Keratinocyte (primary cell): ENCODE measurements at regions not wholly inside any gene's neighbourhood (a gene's known extent, or its start where the extent isn't known, plus 50 kb on each side); places are given as distances from the start of the nearest gene placed in this dataset.

Experiments
- DNase-seq: peaks from one replicate; pipeline ENCODE4 v3.0.0-alpha.2; 2011; ENCODE audit warnings: low read depth, missing footprints, low spot score
- FAIRE-seq: peaks from 2 replicates; lab custom pipeline; 2011; peaks lifted over from hg19 to GRCh38; lab: Jason Lieb, UNC
- H2AFZ ChIP-seq: 2 replicates; pipeline ENCODE4 v1.6.0; 2012; ENCODE audit warnings: low read length, control low read depth, inconsistent platforms; ENCODE audit not compliant: control insufficient read depth
- H3K27ac ChIP-seq: 2 replicates; pipeline ENCODE4 v1.5.1; 2011; ENCODE audit warnings: low read length; ENCODE audit not compliant: control insufficient read depth, insufficient read depth
- H3K27me3 ChIP-seq: 3 replicates; pipeline ENCODE4 v1.6.0; 2011; ENCODE audit warnings: low read length; ENCODE audit not compliant: control insufficient read depth, insufficient read depth; ENCODE audit errors: extremely low read depth
- H3K36me3 ChIP-seq, 2 experiments: 2 replicates in 1 of 2; 3 replicates in 1 of 2; pipeline ENCODE4 v1.5.1; 2011; ENCODE audit warnings: low read length in 2 of 2, mild to moderate bottlenecking in 1 of 2; ENCODE audit not compliant: control insufficient read depth in 2 of 2, insufficient read depth in 2 of 2; ENCODE audit errors: extremely low read depth in 1 of 2
- H3K4me1 ChIP-seq: 3 replicates; pipeline ENCODE4 v1.5.1; 2011; ENCODE audit warnings: low read length; ENCODE audit not compliant: control insufficient read depth, insufficient read depth; ENCODE audit errors: extremely low read depth
- H3K4me2 ChIP-seq: 3 replicates; pipeline ENCODE4 v1.6.0; 2011; ENCODE audit warnings: low read depth, low read length; ENCODE audit not compliant: control insufficient read depth, insufficient read depth; ENCODE audit errors: extremely low read depth
- H3K4me3 ChIP-seq, 3 experiments: fragments of 200-600 bp in 1 of 3; sonication (generic) in 1 of 3; 2 replicates in 2 of 3; 3 replicates in 1 of 3; pipeline ENCODE4 v1.5.1; 2011 to 2016; ENCODE audit warnings: low read length in 3 of 3, mild to moderate bottlenecking in 3 of 3, control low read depth in 2 of 3, inconsistent platforms in 1 of 3, low read depth in 1 of 3, mixed read lengths in 1 of 3, mixed run types in 1 of 3, moderate library complexity in 1 of 3; ENCODE audit not compliant: control insufficient read depth in 2 of 3, insufficient read depth in 2 of 3; ENCODE audit errors: extremely low read depth in 1 of 3
- H3K79me2 ChIP-seq: 2 replicates; pipeline ENCODE4 v1.6.0; 2012; ENCODE audit warnings: low read length; ENCODE audit not compliant: control insufficient read depth, insufficient read depth
- H3K9ac ChIP-seq: 3 replicates; pipeline ENCODE4 v1.6.0; 2011; ENCODE audit warnings: low read length; ENCODE audit not compliant: control insufficient read depth, insufficient read depth; ENCODE audit errors: extremely low read depth
- H3K9me1 ChIP-seq: 3 replicates; pipeline ENCODE4 v1.6.0; 2011; ENCODE audit warnings: low read length; ENCODE audit not compliant: control insufficient read depth, insufficient read depth; ENCODE audit errors: extremely low read depth
- H3K9me3 ChIP-seq: 2 replicates; pipeline ENCODE4 v1.5.1; 2012; ENCODE audit warnings: low read depth, low read length; ENCODE audit not compliant: control insufficient read depth
- H4K20me1 ChIP-seq: 3 replicates; pipeline ENCODE4 v1.6.0; 2011; ENCODE audit warnings: low read length; ENCODE audit not compliant: control insufficient read depth, insufficient read depth; ENCODE audit errors: extremely low read depth
- EZH2 ChIP-seq: IDR thresholded peaks from one replicate; pipeline ENCODE4 v1.6.1; 2012; ENCODE audit warnings: inconsistent platforms, mild to moderate bottlenecking, low read length, moderate library complexity
- dilution Hi-C: fragments of 300-500 bp; cut with MboI; formaldehyde crosslinking; loops from one replicate; pipeline ENCODE4 v1.7.0; 2020; ENCODE audit warnings: low sequenced_read_pairs; ENCODE audit not compliant: extremely low pct_ligation_motif_present
- TF ChIP-seq, protein P1 (sequence below), 3 experiments: IDR thresholded peaks in 1 of 3; conservative IDR thresholded peaks in 1 of 3; optimal IDR thresholded peaks in 1 of 3; 2 replicates in 2 of 3; 3 replicates in 1 of 3; pipeline versions ENCODE3 to v1.5.1; 2011; ENCODE audit warnings: low read length in 3 of 3, mild to moderate bottlenecking in 3 of 3, moderate library complexity in 2 of 3, control low read depth in 1 of 3, inconsistent platforms in 1 of 3; ENCODE audit not compliant: insufficient read depth in 2 of 3; ENCODE audit errors: extremely low read depth in 1 of 3

DNA sequence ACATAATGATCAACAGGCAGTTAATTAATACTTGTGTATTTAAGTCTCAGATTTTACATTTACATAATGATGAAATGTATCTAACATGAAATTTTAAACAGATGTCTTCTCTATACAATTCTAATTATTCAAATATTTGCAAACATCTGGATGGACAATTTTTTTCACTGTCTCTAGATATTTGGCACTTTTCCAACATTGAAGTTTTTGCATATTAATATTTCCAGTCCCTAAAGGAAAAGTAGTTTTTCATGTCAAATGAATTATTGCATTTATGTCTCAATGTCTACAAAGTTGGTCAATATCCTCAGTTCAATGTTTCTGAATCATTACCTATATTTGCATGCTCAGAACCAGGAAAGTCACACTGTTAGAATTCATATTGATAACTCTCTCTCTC, 560.9 kb upstream of the PKDCC start:
- H3K4me2 ChIP-seq: no peak overlapping the region
- H3K27ac ChIP-seq: no peak overlapping the region
- no peak overlapping the region for H3K9ac ChIP-seq
- no peaks in the 10 kb centered on the region for H3K79me2 ChIP-seq
- H3K4me1 ChIP-seq: no peaks in the 10 kb centered on the region
- no peak overlapping the region for H2AFZ ChIP-seq
- H4K20me1 ChIP-seq: no peaks in the 10 kb centered on the region
- no peaks in the 10 kb centered on the region for H3K36me3 ChIP-seq
- H3K9me3 ChIP-seq: no peaks in the 10 kb centered on the region
- FAIRE-seq: no peak
- no peak overlapping the region for H3K4me3 ChIP-seq
- H3K9me1 ChIP-seq: no peaks in the 10 kb centered on the region
- DNase-seq: no peak
- dilution Hi-C loops: no loop called here
- no peaks in the 10 kb centered on the region for H3K27me3 ChIP-seq
- TF ChIP-seq, protein P1, sequence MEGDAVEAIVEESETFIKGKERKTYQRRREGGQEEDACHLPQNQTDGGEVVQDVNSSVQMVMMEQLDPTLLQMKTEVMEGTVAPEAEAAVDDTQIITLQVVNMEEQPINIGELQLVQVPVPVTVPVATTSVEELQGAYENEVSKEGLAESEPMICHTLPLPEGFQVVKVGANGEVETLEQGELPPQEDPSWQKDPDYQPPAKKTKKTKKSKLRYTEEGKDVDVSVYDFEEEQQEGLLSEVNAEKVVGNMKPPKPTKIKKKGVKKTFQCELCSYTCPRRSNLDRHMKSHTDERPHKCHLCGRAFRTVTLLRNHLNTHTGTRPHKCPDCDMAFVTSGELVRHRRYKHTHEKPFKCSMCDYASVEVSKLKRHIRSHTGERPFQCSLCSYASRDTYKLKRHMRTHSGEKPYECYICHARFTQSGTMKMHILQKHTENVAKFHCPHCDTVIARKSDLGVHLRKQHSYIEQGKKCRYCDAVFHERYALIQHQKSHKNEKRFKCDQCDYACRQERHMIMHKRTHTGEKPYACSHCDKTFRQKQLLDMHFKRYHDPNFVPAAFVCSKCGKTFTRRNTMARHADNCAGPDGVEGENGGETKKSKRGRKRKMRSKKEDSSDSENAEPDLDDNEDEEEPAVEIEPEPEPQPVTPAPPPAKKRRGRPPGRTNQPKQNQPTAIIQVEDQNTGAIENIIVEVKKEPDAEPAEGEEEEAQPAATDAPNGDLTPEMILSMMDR (optimal IDR thresholded peaks at IDR 0.05 in 1 of 3, IDR thresholded peaks at IDR 0.05 in 1 of 3, conservative IDR thresholded peaks at IDR 0.05 in 1 of 3; ENCODE audit: extremely low read depth in 1 of 3, insufficient read depth in 2 of 3, low read length in 3 of 3): no peak
- TF ChIP-seq EZH2: no peak

DNA sequence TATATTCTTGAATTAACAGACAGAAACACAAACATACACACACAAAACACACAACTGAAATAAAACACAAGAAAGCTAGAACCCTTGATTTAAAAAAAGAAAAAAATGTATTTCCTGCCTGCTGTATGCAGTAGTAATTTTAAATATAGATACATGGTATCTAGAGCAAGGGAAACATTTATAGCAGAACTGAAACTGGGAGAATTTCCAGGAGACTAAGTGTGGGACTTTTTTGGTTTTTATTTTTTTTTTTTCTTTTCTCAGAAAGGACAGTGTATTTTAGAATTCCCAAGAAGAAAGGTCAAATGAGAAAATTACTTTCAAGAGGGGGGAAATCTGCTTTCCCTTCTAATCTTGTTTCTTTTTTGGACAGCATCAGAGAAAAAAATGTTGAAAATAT, 558.9 kb upstream of the PKDCC start:
- Histone ChIP-seq H3K9me1 (no peaks in the 10 kb centered on the region), H3K27me3 (no peaks in the 10 kb centered on the region), H3K9me3 (no peaks in the 10 kb centered on the region), H3K4me2 (no peak overlapping the region), H4K20me1 (no peaks in the 10 kb centered on the region), H2AFZ (no peak overlapping the region), H3K4me3 (no peak overlapping the region), H3K9ac (no peak overlapping the region), H3K79me2 (no peaks in the 10 kb centered on the region), H3K27ac (no peak overlapping the region), H3K4me1 (no peaks in the 10 kb centered on the region), H3K36me3 (no peaks in the 10 kb centered on the region)
- DNase-seq (no peak), FAIRE-seq (no peak)
- dilution Hi-C loops: no loop called here
- TF ChIP-seq, protein P1 (optimal IDR thresholded peaks at IDR 0.05 in 1 of 3, IDR thresholded peaks at IDR 0.05 in 1 of 3, conservative IDR thresholded peaks at IDR 0.05 in 1 of 3; ENCODE audit: extremely low read depth in 1 of 3, insufficient read depth in 2 of 3, low read length in 3 of 3): no peak
- no peak for TF ChIP-seq EZH2
